K562 (cell line): ENCODE measurements at regions not wholly inside any gene's neighbourhood (a gene's known extent, or its start where the extent isn't known, plus 50 kb on each side); places are given as distances from the start of the nearest gene placed in this dataset.

ENCODE experiments used
- ATAC-seq: fragments of 200-7000 bp; cut with Tn5 transposase; 3 replicates; pipeline ENCODE4 v1.9.1; 2020; ENCODE audit warnings: moderate library complexity
- BruUV-seq: library from RNA; stranded (reverse); fragments of 400-500 nt; replicated peaks from 2 replicates; lab custom pipeline; 2021; lab: Mats Ljungman, UMichigan
- CTCF ChIA-PET: fragments of 300-600 bp; formaldehyde crosslinking; extraction: SDS; loops from one replicate; lab custom pipeline; 2021; ENCODE audit warnings: low intra/inter-chr PET ratio; lab: Yijun Ruan, JAX
- POLR2A ChIA-PET: fragments of 300-600, 350-650 bp; sonication (Branson Sonifier 250); formaldehyde crosslinking; extraction: SDS; loops from one replicate; lab custom pipeline; 2021; ENCODE audit warnings: antibody characterized with exemption, inconsistent platforms; lab: Yijun Ruan, JAX
- DNase-seq, 4 experiments: peaks; one replicate each; pipeline versions ENCODE4 v3.0.0 to v3.0.0-alpha.2; 2011 to 2018; ENCODE audit warnings: low spot score in 3 of 4, mixed read lengths in 3 of 4; ENCODE audit errors: extremely low read depth in 1 of 4
- FAIRE-seq: peaks from 2 replicates; lab custom pipeline; 2011; peaks lifted over from hg19 to GRCh38; lab: Jason Lieb, UNC
- H2AFZ ChIP-seq: 2 replicates; pipeline ENCODE4 v1.6.0; 2011; ENCODE audit warnings: low read depth, low read length, control low read depth, inconsistent platforms
- H3K27ac ChIP-seq: fragments of 200-600 bp; 3 replicates; pipeline ENCODE4 v1.8.0; 2011; ENCODE audit warnings: low read depth, mild to moderate bottlenecking, control low read depth, inconsistent platforms, low read length, moderate library complexity, mixed read lengths; ENCODE audit errors: extremely low read depth
- H3K27me3 ChIP-seq, 2 experiments: fragments of 300-600 bp in 1 of 2; 2 replicates in 1 of 2; 3 replicates in 1 of 2; pipeline versions ENCODE4 v1.6.0 to v1.8.0; 2011; ENCODE audit warnings: inconsistent platforms in 2 of 2, low read length in 2 of 2, mild to moderate bottlenecking in 1 of 2, mixed read lengths in 1 of 2, moderate library complexity in 1 of 2; ENCODE audit not compliant: control insufficient read depth in 2 of 2, insufficient read depth in 2 of 2
- H3K36me3 ChIP-seq: fragments of 300-600 bp; 3 replicates; pipeline ENCODE4 v1.8.0; 2011; ENCODE audit warnings: mild to moderate bottlenecking, low read length, inconsistent platforms; ENCODE audit not compliant: control insufficient read depth, insufficient read depth
- H3K4me1 ChIP-seq, 2 experiments: fragments of 200-600 bp in 1 of 2; replicated peaks in 1 of 2; 2 replicates in 1 of 2; 3 replicates in 1 of 2; pipeline versions ENCODE4 v1.5.1 to v1.8.0; 2011; ENCODE audit warnings: inconsistent platforms in 2 of 2, low read length in 2 of 2, mild to moderate bottlenecking in 1 of 2, mixed read lengths in 1 of 2, moderate library complexity in 1 of 2; ENCODE audit not compliant: control insufficient read depth in 2 of 2, insufficient read depth in 2 of 2
- H3K4me2 ChIP-seq: 2 replicates; pipeline ENCODE4 v1.6.1; 2011; ENCODE audit warnings: low read length, control low read depth, inconsistent platforms, mixed read lengths; ENCODE audit not compliant: insufficient read depth
- H3K4me3 ChIP-seq: fragments of 200-600 bp; sonication (generic), shearing (Covaris generic); 2 replicates; pipeline ENCODE4 v1.5.1; 2016; ENCODE audit warnings: control low read depth, inconsistent platforms
- H3K79me2 ChIP-seq: fragments of 200-600 bp; 3 replicates; pipeline ENCODE4 v1.8.0; 2011; ENCODE audit warnings: low read length, inconsistent platforms; ENCODE audit not compliant: control insufficient read depth, insufficient read depth
- H3K9ac ChIP-seq, 2 experiments: 2 replicates each; pipeline versions ENCODE4 v1.6.0 to v1.6.1; 2011; ENCODE audit warnings: low read depth in 2 of 2, low read length in 2 of 2, control low read depth in 1 of 2, inconsistent platforms in 1 of 2, mild to moderate bottlenecking in 1 of 2, mixed read lengths in 1 of 2; ENCODE audit not compliant: insufficient read depth in 1 of 2
- H3K9me1 ChIP-seq: one replicate; pipeline ENCODE4 v1.6.0; 2011; ENCODE audit warnings: inconsistent platforms, mild to moderate bottlenecking, low read length, moderate library complexity; ENCODE audit not compliant: control insufficient read depth, insufficient read depth
- H3K9me3 ChIP-seq: replicated peaks from 2 replicates; pipeline ENCODE4 v1.5.1; 2011; ENCODE audit warnings: low read depth, low read length, inconsistent platforms; ENCODE audit not compliant: control insufficient read depth, insufficient read depth
- H4K20me1 ChIP-seq: replicated peaks from 2 replicates; pipeline ENCODE4 v1.6.1; 2011; ENCODE audit warnings: low read length, inconsistent platforms, mixed read lengths; ENCODE audit not compliant: control insufficient read depth, insufficient read depth
- WGBS: fragments of 100-300 bp; shearing (Covaris generic); methylation state at CpG from one replicate; pipeline ENCODE4 v1.1.6; 2016; ENCODE audit warnings: low coverage, mixed read lengths; ENCODE audit not compliant: insufficient coverage; ENCODE audit errors: missing lambda C conversion rate; 5-methylcytosine and 5-hydroxymethylcytosine counted together
- in situ Hi-C: fragments of 300-500 bp; cut with MboI; formaldehyde crosslinking; loops from 4 replicates; pipeline ENCODE4 v1.15.0; 2018; ENCODE audit warnings: inconsistent platforms, mixed read lengths
- intact Hi-C: fragments of 100-400 bp; cut with micrococcal nuclease; formaldehyde crosslinking; loops from 2 replicates; pipeline ENCODE4 v1.14.2; 2022
- TF ChIP-seq, protein P1 (sequence below): fragments of 450-650 bp; IDR thresholded peaks from 2 replicates; pipeline ENCODE4 v1.6.1; 2018; ENCODE audit not compliant: partially characterized antibody
- TF ChIP-seq, protein P2 (sequence below): fragments of 450-650 bp; formaldehyde crosslinking; IDR thresholded peaks from 2 replicates; pipeline ENCODE4 v1.4.0; 2020; ENCODE audit warnings: mild to moderate bottlenecking, moderate library complexity

DNA sequence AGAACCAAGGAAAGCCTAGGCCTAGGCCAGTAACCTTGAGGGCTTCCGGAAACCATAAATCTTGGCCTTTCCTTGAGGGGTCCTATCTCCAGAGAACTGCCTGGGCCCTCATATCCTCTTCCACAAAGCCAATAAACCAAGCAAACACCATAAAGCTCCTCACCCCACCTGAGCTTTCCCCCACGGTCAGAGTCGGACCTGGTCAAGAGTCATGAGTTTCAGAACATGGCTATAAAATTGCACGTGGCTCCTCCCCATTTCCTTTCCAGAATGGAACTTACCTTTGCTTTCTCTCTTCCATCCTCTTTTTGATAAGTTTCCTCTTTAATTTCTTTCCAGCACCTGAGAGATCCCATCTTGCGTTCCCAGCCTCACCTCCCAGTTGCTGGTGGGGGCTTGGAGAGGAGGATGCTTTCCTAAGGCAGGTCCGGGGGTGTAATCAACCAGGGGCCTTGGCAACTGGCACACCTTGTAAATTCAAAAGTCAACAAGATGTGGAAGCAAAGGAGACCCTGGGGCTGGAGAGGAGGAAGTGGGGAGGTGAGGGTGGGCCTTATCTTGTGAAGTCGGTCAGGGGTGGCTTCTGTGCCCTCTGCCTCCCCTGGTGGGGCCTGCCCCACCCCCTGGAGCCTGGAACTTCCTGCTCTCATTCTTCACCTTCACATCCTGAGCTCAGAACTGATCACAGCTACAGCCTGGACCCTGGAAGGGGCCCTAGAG lies 259.9 kb downstream of the FOXD2 start:
- Histone ChIP-seq H3K9me1 (no peaks in the 10 kb centered on the region), H3K27me3 (peaks cover 12 to 23% of the 10 kb centered on the region in 2 experiments), H3K4me1 (no peaks in the 10 kb centered on the region), H3K4me3 (no peak overlapping the region), H3K27ac (no peak overlapping the region), H3K9ac (no peak overlapping the region), H2AFZ (no peak overlapping the region), H4K20me1 (no peaks in the 10 kb centered on the region; the same call in 1 of the 2 replicates), H3K4me2 (no peak overlapping the region), H3K36me3 (no peaks in the 10 kb centered on the region), H3K79me2 (no peaks in the 10 kb centered on the region), H3K9me3 (no peaks in the 10 kb centered on the region)
- POLR2A ChIA-PET: interaction anchor here (0.9 to 1.2 kb wide), 2 partner anchors 20 to 29 kb away, joined by 3 to 4 read pairs; no protein-coding TSS in a partner anchor
- WGBS: 13% methylated on average over 7 of the region's 7 CpGs
- no peak for FAIRE-seq
- no TSS peak for BruUV-seq
- in situ Hi-C loops: no loop called here
- ATAC-seq: no peak
- CTCF ChIA-PET: interaction anchor here (0.5 kb wide), 1 partner anchor 13 kb away, joined by 3 read pairs; no protein-coding TSS in a partner anchor
- intact Hi-C loops: no loop called here
- no peak for DNase-seq
- TF ChIP-seq, protein P1, sequence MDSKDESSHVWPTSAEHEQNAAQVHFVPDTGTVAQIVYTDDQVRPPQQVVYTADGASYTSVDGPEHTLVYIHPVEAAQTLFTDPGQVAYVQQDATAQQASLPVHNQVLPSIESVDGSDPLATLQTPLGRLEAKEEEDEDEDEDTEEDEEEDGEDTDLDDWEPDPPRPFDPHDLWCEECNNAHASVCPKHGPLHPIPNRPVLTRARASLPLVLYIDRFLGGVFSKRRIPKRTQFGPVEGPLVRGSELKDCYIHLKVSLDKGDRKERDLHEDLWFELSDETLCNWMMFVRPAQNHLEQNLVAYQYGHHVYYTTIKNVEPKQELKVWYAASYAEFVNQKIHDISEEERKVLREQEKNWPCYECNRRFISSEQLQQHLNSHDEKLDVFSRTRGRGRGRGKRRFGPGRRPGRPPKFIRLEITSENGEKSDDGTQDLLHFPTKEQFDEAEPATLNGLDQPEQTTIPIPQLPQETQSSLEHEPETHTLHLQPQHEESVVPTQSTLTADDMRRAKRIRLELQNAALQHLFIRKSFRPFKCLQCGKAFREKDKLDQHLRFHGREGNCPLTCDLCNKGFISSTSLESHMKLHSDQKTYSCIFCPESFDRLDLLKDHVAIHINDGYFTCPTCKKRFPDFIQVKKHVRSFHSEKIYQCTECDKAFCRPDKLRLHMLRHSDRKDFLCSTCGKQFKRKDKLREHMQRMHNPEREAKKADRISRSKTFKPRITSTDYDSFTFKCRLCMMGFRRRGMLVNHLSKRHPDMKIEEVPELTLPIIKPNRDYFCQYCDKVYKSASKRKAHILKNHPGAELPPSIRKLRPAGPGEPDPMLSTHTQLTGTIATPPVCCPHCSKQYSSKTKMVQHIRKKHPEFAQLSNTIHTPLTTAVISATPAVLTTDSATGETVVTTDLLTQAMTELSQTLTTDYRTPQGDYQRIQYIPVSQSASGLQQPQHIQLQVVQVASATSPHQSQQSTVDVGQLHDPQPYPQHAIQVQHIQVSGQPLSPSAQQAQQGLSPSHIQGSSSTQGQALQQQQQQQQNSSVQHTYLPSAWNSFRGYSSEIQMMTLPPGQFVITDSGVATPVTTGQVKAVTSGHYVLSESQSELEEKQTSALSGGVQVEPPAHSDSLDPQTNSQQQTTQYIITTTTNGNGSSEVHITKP: peak; percentile 16
- TF ChIP-seq, protein P2, sequence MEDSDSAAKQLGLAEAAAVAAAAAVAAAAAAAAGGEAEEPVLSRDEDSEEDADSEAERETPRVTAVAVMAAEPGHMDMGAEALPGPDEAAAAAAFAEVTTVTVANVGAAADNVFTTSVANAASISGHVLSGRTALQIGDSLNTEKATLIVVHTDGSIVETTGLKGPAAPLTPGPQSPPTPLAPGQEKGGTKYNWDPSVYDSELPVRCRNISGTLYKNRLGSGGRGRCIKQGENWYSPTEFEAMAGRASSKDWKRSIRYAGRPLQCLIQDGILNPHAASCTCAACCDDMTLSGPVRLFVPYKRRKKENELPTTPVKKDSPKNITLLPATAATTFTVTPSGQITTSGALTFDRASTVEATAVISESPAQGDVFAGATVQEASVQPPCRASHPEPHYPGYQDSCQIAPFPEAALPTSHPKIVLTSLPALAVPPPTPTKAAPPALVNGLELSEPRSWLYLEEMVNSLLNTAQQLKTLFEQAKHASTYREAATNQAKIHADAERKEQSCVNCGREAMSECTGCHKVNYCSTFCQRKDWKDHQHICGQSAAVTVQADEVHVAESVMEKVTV (CRISPR knock-in tag): no peak
